ENCODE measurements at regions not wholly inside any gene's neighbourhood (a gene's known extent, or its start where the extent isn't known, plus 50 kb on each side); places are given as distances from the start of the nearest gene placed in this dataset.

- CTCF ChIA-PET, result no interaction called here
These were observed 361.1 kb upstream of the DDHD1 start for GRCh38 chr14:53514197-53514596.

DNA sequence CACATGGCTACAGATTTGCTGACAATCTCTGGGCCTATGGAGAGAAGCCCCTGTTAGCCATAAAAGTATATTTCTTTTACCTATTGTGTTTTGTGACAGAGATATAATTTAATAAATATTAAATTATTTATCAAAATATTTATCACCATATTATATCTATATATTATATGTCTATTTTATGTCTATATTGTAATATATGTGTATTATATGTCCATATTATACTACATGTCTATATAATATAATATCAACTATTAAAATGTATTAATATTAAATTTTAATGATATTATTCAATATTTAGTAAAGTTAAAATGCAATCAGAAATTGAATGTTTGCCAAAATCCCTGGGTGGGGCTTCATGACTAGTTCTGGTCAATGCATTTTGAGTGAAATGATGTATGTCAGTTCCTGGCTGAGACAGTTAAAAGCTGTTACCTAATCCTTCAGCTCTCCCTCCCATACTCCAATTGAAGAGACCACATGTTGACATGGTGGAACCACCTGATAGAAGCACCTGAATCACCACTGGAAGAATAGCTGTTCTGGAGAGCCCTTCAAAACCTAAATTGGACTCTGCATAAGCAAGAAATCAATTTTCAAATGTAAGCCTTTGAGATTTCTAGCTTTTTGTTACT is 357.3 kb upstream of the DDHD1 start:
- Mint-ChIP-seq H3K27ac (no peak overlapping the region), H3K27me3 (peaks cover 3% of the 10 kb centered on the region), H3K4me3 (no peak overlapping the region), H3K4me1 (no peaks in the 10 kb centered on the region), H3K9me3 (ENCODE audit: insufficient read depth) (peaks cover 2% of the 10 kb centered on the region)
- TF ChIP-seq EZH2 (IDR thresholded peaks at IDR 0.05; ENCODE audit: borderline replicate concordance, insufficient read depth, low read depth, low read length, poor library complexity, severe bottlenecking) (no peak), CTCF (IDR thresholded peaks at IDR 0.05) (no peak)
- no peaks in the 10 kb centered on the region for H4K20me1 ChIP-seq (ENCODE audit: control insufficient read depth, insufficient read depth, low read length, poor library complexity, severe bottlenecking)
- no peaks in the 10 kb centered on the region for H3K9me3 ChIP-seq (ENCODE audit: control extremely low read depth in 1 of 3, control insufficient read depth in 2 of 3, insufficient read depth in 1 of 3, low read length in 2 of 3)
- no peaks in the 10 kb centered on the region for H3K79me2 ChIP-seq (ENCODE audit: control insufficient read depth, insufficient read depth, low read length)
- H3K4me2 ChIP-seq (replicated peaks; ENCODE audit: low read depth, low read length, poor library complexity, severe bottlenecking), result no peak overlapping the region
- no peak overlapping the region for H3K4me3 ChIP-seq (ENCODE audit: control extremely low read depth in 1 of 5, extremely low read depth in 1 of 5, insufficient read depth in 1 of 5, low read depth in 2 of 5, low read length in 4 of 5)
- intact Hi-C loops (cut with micrococcal nuclease), result no loop called here
- H3K27me3 ChIP-seq (replicated peaks in 1 of 4; ENCODE audit: control extremely low read depth in 1 of 4, control insufficient read depth in 3 of 4, insufficient read depth in 4 of 4, low read length in 3 of 4), result no peaks in the 10 kb centered on the region
- no peak overlapping the region for H3K9ac ChIP-seq (ENCODE audit: low read length)
- ATAC-seq (ENCODE audit: low read depth) (no peak), DNase-seq (no peak)
- H2AFZ ChIP-seq (ENCODE audit: insufficient read depth, low read depth, low read length, poor library complexity, severe bottlenecking), result no peak overlapping the region
- H3K36me3 ChIP-seq (replicated peaks in 1 of 2; ENCODE audit: control extremely low read depth in 1 of 2, control insufficient read depth in 1 of 2, extremely low read depth in 1 of 2, insufficient read depth in 2 of 2, low read length in 1 of 2), result no peaks in the 10 kb centered on the region
- ChIA-PET POLR2A (no interaction called here), CTCF (no interaction called here)
- no peak overlapping the region for H3K27ac ChIP-seq (ENCODE audit: low read length in 2 of 2)
- no peaks in the 10 kb centered on the region for H3K4me1 ChIP-seq (ENCODE audit: control insufficient read depth in 2 of 2, insufficient read depth in 2 of 2, low read length in 2 of 2)

More at GRCh38 chr14:53514197-53514596, 361.1 kb upstream of the DDHD1 start:
- H3K27me3 ChIP-seq (replicated peaks in 1 of 4; ENCODE audit: control extremely low read depth in 1 of 4, control insufficient read depth in 3 of 4, insufficient read depth in 4 of 4, low read length in 3 of 4), result no peaks in the 10 kb centered on the region
- WGBS (ENCODE audit: insufficient coverage), result no CpG with 5 or more reads among the region's 3 CpGs
- POLR2A ChIA-PET, result no interaction called here
- intact Hi-C loops (cut with micrococcal nuclease), result no loop called here
- Mint-ChIP-seq H3K4me3 (no peak overlapping the region), H3K27me3 (no peaks in the 10 kb centered on the region), H3K27ac (no peak overlapping the region), H3K9me3 (ENCODE audit: insufficient read depth) (no peaks in the 10 kb centered on the region), H3K4me1 (no peaks in the 10 kb centered on the region)
- H3K4me3 ChIP-seq (ENCODE audit: control extremely low read depth in 1 of 5, extremely low read depth in 1 of 5, insufficient read depth in 1 of 5, low read depth in 2 of 5, low read length in 4 of 5), result no peak overlapping the region
- H3K4me1 ChIP-seq (ENCODE audit: control insufficient read depth in 2 of 2, insufficient read depth in 2 of 2, low read length in 2 of 2), result no peaks in the 10 kb centered on the region
- no peak for DNase-seq
- no peak overlapping the region for H3K27ac ChIP-seq (ENCODE audit: low read length in 2 of 2)
- H3K4me2 ChIP-seq (replicated peaks; ENCODE audit: low read depth, low read length, poor library complexity, severe bottlenecking), result no peak overlapping the region
- H3K79me2 ChIP-seq (ENCODE audit: control insufficient read depth, insufficient read depth, low read length), result no peaks in the 10 kb centered on the region
- H3K9ac ChIP-seq (ENCODE audit: low read length), result no peak overlapping the region
- TF ChIP-seq EZH2 (IDR thresholded peaks at IDR 0.05; ENCODE audit: borderline replicate concordance, insufficient read depth, low read depth, low read length, poor library complexity, severe bottlenecking), result no peak
- TF ChIP-seq CTCF (IDR thresholded peaks at IDR 0.05), result no peak
- no peaks in the 10 kb centered on the region for H3K9me3 ChIP-seq (ENCODE audit: control extremely low read depth in 1 of 3, control insufficient read depth in 2 of 3, insufficient read depth in 1 of 3, low read length in 2 of 3)
- H4K20me1 ChIP-seq (ENCODE audit: control insufficient read depth, insufficient read depth, low read length, poor library complexity, severe bottlenecking), result no peaks in the 10 kb centered on the region
- no peaks in the 10 kb centered on the region for H3K36me3 ChIP-seq (replicated peaks in 1 of 2; ENCODE audit: control extremely low read depth in 1 of 2, control insufficient read depth in 1 of 2, extremely low read depth in 1 of 2, insufficient read depth in 2 of 2, low read length in 1 of 2)
- H2AFZ ChIP-seq (ENCODE audit: insufficient read depth, low read depth, low read length, poor library complexity, severe bottlenecking), result no peak overlapping the region
- no peak for ATAC-seq (ENCODE audit: low read depth)

Data from B cell (primary cell).